ENCODE measurements at regions not wholly inside any gene's neighbourhood (a gene's known extent, or its start where the extent isn't known, plus 50 kb on each side); places are given as distances from the start of the nearest gene placed in this dataset.

- no peak for TF ChIP-seq CTCF (IDR thresholded peaks at IDR 0.05)
- no peak overlapping the region for H3K4me3 ChIP-seq
- H3K36me3 ChIP-seq: no peaks in the 10 kb centered on the region
- WGBS, 2 donors: 81 to 88% methylated on average over 3 of the region's 3 CpGs
- H3K27me3 ChIP-seq: no peaks in the 10 kb centered on the region
- ATAC-seq (no peak), DNase-seq (no peak), FAIRE-seq (no peak)
- H3K27ac ChIP-seq: no peak overlapping the region
- peaks cover 0 to 8% (median 5%) of the 10 kb centered on the region in 3 donors for H3K4me1 ChIP-seq
- intact Hi-C loops (cut with DNase I): no loop called here
- no peaks in the 10 kb centered on the region for H3K9me3 ChIP-seq
These were observed 288.3 kb downstream of the PTPRC start for GRCh38 chr1:198927129-198927528.

GRCh38 chr1:198929111-198929604, 290.3 kb downstream of the PTPRC start:
- intact Hi-C loops (cut with DNase I): no loop called here
- 37 to 49% methylated on average over 4 of the region's 4 CpGs for WGBS, 2 donors
- no peak overlapping the region for H3K4me3 ChIP-seq
- H3K4me1 ChIP-seq: peaks cover 0 to 18% (median 8%) of the 10 kb centered on the region in 3 donors
- DNase-seq (no peak), ATAC-seq (peak in 1 of 4 donors; percentile 28), FAIRE-seq (no peak)
- no peaks in the 10 kb centered on the region for H3K9me3 ChIP-seq
- no peak overlapping the region for H3K27ac ChIP-seq
- no peaks in the 10 kb centered on the region for H3K36me3 ChIP-seq
- no peaks in the 10 kb centered on the region for H3K27me3 ChIP-seq
- TF ChIP-seq CTCF (IDR thresholded peaks at IDR 0.05): no peak

- TF ChIP-seq CTCF (IDR thresholded peaks at IDR 0.05): no peak
- no peak for DNase-seq
- intact Hi-C loops (cut with DNase I): no loop called here
- 47 to 57% methylated on average over 9 of the region's 9 CpGs for WGBS, 2 donors
- Histone ChIP-seq H3K9me3 (no peaks in the 10 kb centered on the region), H3K4me1 (peaks cover 0 to 18% (median 17%) of the 10 kb centered on the region in 3 donors), H3K36me3 (no peaks in the 10 kb centered on the region), H3K27me3 (no peaks in the 10 kb centered on the region), H3K27ac (peak overlapping the region in 2 of 4 donors; percentile 24 to 44), H3K4me3 (no peak overlapping the region)
- FAIRE-seq: no peak
- peak in 3 of 4 donors; percentile 39 to 73 (median 52) for ATAC-seq
These were observed 291.2 kb downstream of the PTPRC start for GRCh38 chr1:198929961-198930599.

- 51 to 58% methylated on average over 6 of the region's 6 CpGs for WGBS, 2 donors
- no peak for ATAC-seq
- Histone ChIP-seq H3K4me1 (peaks cover 0 to 23% (median 17%) of the 10 kb centered on the region in 3 donors), H3K27me3 (no peaks in the 10 kb centered on the region), H3K4me3 (peak overlapping the region in 1 of 4 donors; percentile 17), H3K36me3 (no peaks in the 10 kb centered on the region), H3K27ac (no peak overlapping the region), H3K9me3 (no peaks in the 10 kb centered on the region)
- no peak for TF ChIP-seq CTCF (IDR thresholded peaks at IDR 0.05)
- DNase-seq: no peak
- intact Hi-C loops (cut with DNase I): no loop called here
- FAIRE-seq: no peak
These were observed 293.6 kb downstream of the PTPRC start for GRCh38 chr1:198932351-198932991.
